ENCODE measurements at regions not wholly inside any gene's neighbourhood (a gene's known extent, or its start where the extent isn't known, plus 50 kb on each side); places are given as distances from the start of the nearest gene placed in this dataset.
"Not testable (repeated sequence)": the region's sequence is repeated elsewhere in the genome, so short reads cannot be mapped to it uniquely, and the experiment has no call there.

DNA sequence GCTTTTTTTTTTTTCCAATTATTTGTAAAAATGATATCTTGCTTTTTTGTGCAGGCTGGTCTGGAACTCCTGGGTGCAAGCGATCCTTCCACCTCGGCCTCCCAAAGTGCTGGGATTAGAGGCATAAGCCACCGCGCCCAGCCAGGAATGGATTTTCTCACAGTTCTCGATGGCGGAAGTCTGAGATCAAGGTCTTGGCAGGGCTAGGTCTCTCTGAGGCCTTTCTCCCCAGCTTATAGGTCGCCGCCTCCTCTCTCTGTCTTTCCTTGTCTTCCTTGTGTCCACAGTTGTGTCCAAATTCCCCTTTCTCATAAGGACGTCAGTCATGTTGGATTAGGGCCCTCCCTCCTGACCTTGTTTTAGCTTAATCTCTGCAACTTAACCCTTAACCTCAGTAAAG, 200.5 kb downstream of the UQCRFS1 start:
- DNase-seq (ENCODE audit: low read depth) = no peak

DNA sequence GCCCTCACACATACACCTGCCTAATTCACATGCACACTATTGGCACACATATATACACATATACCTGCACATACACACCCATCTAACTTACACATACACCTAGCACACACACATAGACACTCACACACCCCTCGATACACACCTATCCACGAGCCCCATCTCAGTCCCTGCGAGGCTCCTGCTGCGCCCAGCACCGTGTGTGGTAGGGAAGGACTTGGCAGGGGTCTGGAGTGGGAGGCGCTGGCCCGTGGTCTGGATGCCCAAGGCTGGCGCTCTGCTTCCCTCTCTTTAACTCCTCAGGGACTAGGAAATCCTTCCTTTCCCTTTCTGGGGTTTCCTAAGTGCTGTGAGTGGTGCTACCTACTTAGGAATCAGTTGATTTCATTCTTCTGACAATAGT, 202.7 kb downstream of the UQCRFS1 start:
- no peak for DNase-seq (ENCODE audit: low read depth)

DNA sequence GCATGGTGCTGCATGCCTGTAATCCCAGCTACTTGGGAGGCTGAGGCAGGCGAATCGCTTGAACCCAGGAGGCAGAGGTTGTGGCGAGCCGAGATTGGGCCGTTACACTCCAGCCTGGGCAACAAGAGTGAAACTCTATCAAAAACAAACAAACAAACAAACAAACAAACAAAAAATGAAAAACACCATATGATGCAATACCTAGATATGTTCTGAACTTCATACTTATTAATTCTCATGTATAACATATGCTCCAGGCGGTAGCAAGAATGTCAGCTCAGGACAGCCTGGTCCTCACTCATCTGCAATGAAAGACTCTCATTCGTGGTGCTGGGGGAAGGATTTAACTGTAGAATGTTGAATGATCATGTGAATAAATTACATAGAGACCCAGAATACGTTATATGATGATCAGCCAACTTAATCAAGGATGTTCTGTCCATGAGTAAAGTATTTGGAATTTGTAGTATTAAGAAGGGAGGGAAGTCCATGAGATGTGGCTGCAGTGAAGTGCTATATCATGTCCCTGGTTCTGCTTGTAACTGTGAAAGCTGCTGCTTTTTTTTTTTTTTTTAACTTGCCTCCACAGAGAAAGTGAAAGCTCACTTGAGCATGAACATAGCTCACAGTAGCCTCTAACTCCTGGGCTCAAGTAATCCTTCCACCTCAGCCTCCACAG, 206.8 kb downstream of the UQCRFS1 start:
- DNase-seq (ENCODE audit: low read depth) = no peak

DNA sequence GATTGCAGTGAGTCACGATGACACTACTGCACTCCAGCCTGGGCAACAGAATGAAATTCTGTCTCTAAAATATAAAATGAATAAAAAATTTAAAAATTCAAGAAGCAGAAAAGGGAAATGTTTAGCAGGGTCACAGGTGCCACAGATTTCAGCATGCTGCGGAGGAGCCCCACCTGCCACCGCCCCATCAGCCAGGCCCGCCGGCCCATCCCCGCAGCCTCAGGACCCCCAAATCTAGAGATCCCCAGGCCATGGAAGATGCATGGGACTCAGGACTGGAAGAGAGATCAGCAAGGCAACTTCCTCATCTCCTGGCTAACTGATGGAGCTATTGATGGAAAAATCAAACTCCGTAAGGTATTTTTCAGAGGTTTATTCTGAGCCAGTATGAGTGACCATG, 208.2 kb downstream of the UQCRFS1 start:
- no peak for DNase-seq (ENCODE audit: low read depth)

DNA sequence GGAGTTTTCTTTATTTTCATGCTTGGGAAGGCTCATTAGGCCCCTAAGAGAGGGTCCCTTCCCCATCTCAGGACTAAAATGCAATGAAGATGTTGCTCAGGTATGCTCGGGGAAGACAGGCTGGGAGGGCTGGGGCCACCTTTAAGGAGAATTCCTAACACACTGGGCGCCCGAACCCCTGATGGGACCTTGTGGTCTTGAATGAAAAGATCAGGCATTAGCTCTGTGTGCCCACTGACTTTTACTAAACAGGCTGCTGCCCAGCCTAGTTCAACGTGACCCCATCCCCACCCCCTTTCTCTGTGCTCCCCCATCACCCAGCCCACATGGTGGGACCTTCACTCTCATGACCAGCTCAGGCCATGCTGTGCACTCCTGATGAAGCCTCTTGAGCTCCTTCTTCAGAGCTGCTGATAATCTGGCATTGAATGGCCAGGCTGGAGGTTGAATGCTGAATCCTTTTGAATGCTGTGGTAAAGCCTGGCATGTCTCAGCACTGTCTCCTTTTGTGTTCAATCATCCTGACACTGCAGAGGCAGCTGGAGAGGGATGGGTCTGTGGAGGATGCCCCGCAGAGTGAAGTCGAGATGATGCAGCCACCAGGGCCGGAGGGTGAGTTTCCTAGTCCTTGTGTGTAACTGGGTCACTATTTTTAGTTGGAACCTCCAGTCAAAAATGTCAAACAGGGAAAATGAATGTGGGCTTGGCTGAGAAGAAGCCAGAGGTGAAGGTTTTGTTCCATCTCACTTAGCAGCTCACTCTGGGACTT, 209.1 kb downstream of the UQCRFS1 start:
- no peak for DNase-seq (ENCODE audit: low read depth)

DNA sequence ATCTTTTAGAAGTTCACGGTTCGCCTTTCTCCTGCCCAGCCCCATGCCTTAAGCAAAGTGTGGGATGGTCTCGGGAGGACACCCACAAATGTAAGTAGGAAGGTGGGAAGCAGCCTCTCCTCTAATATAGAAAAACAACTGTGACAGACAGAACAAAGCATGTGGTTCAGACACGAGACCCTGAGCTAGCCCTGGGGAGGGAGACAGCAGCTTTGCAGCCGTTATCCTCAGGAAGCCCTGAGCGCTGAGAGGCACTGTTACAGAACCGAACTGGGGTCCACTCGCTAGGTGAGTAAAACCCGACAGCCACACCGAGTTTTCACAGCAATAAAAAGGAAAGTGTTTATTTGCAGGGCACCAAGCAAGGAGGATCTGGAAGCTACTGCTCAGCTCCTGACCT, 210.6 kb downstream of the UQCRFS1 start:
- no peak for DNase-seq (ENCODE audit: low read depth)

DNA sequence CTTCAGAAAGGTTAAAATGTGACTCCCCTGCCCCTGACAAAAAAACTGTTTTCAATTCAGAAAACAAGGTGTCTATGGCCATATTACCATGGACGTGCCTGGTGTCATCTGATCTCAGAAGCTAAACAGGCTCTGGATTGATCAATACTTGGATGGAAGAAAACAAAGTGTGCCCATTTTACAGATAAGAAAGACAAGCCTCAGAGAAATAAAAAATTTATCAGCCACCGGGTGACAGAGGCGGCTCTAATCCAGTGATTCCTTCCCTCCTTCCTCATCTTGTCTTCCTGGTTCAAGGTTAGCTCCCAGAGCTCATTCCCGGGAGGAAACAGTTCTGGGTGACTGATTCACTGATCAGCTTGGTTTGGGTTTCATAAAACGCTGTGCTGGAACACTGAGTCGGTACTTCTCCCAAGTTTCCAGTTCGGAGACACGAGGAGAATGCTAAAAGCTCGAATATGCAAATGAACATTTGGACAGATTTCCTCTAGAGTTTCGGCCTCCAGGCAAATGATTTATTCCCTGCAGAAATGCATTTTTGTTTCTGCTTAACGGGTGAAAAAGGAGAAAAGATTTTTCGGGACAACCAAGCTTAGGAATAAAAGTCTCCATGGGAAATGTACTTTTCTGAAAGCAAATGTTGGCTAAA, 211.2 kb downstream of the UQCRFS1 start:
- no peak for DNase-seq (ENCODE audit: low read depth)

DNA sequence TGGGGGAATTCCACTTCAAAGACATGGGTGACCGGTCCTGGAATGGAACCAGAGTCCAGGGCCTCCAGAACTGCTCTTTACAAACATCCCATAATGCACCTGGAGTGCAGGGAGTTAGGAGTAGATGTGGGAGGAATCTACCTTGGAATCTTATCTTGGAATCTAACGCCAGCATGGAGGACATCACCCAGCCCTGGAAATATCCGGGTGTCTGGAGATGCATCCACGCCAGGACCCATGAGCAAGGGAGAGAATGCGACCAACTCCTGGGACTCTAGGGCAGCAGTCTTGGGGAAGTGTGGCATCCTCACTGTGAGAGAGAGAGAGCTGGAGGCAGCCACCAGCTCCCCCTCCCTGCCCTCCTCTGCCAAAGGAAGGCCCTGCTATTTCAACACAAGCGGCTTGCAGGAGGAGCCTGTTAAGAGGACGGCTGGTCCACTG, 211.8 kb downstream of the UQCRFS1 start:
- DNase-seq (ENCODE audit: low read depth) = no peak

DNA sequence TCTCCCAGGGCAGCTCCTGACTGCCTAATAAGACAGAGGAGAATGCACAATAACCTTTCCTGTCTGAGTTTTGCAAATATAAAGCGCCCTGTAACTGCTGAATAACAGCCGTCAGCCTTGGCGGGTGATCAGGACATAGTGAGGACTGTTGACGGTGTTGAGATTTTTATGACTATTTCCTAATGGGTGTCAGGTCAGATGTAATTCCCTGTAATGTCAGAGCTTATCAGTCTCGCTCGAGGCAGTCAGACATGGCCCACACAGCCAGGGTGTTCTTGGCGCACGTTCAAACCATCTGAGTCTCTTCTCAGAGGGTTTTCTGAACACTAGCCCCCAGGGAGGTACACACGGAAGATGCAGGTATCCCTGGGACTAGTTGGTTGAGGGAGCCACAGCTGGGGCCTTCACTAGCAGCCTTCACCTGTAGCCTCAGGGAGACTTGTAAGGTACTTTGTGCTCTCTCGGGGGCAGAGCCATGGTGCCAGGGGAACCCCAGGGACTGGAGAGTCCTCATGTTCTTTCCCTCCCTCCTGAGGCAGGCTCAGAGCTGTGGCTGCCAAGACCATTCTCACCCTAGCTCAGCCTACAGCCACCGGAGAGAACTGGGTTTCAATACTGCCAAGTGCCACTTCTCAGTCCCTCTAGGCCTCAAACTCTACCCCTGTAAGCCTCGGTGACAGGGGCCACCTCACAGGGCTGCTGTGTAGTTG, 213.1 kb downstream of the UQCRFS1 start:
- DNase-seq (ENCODE audit: low read depth) = no peak

DNA sequence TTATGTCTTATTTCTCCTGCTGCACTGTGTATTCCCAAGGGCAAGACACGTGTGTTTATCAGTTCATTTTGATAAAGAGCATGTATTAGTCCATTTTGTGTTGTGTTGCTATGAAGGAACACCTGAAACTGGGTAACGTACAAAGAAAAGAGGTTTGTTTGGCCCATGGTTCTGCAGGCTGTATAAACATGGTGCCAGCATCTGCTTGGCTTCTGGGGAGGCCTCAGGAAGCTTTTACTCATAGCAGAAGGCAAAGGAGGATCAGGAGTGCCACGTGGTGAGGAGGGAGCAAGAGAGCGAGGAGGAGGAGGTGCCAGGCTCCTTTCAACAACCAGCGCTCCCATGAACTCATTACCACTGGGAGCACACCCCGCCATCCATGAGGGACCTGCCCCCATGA, 214.0 kb downstream of the UQCRFS1 start:
- no peak for DNase-seq (ENCODE audit: low read depth)

DNA sequence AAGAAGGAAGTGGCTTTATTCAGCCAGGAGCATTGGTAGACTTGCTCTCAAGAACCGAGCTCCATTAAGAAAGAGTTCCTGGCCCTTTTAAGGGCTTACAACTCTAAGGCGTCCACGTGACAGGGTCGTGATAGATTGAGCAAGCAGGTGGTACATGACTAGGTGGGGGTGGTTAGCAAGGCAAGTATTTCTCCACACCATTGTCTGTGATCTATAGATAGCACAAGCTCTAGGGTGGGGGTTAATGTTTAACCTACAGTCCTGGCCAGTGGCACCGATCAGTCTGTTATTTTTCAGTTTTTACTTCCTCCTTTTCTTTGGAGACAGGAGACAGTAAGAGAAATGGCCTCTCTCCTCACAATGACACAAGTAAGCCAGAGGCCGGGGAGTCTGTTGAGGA, 215.1 kb downstream of the UQCRFS1 start:
- not testable (repeated sequence) for DNase-seq (ENCODE audit: low read depth)

DNA sequence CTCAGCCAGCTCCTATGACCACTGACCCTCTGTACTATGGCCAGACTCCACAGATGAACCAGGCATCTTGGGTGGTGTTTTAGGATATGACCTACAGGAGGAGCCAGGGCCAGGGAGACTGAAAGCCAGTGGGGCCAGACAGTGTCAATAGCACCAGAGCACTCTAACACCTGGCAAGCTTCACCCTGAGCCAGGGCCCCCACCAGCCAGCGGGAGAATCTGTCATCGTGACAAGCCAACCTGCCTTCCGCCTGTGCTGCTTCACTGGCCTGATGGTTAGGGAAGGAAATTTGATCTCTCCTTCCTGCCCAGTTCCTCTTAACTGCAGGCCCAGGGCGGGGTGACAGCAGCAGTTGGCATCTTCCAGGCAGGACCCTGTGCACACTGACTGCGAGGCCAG, 222.4 kb downstream of the UQCRFS1 start:
- no peak for DNase-seq (ENCODE audit: low read depth)

DNA sequence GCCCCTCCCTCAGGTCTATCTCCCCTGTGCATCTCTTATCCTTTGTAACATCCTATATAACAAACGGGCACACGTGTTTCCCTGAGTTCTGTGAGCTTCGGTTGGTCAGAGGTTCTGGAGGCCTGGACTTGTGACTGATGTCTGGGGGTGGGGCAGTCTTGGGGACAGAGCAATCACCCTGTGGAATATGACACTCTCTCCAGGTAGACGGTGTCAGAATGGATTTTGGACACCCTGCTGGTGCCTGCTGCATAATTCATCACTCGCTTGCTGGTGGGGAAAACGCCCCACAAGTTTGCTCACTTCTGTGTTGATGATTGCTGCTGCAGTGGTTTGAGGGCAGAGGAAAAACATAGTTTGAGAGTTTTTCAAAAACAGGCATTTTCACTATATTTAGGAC, 223.2 kb downstream of the UQCRFS1 start:
- DNase-seq (ENCODE audit: low read depth) = no peak

DNA sequence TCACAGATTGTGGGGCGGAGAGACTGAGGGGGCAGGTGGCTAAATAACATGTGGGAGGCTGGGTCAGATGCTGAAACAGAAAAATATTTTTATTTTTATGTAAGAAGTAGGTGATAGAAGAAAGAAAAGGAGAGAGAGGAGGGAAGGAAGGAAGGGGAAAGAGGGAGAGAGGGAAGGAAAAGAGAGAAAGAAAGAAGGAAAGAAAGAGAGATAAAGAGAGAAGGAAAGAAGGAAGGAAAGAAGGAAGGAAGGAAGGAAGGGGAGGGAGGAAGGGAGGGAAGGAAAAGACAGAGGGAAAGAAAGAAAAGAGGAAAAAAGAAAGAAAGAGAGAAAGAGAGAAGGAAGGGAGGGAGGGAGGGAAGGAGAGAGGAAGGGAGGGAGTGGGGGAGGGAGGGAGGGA, 224.9 kb downstream of the UQCRFS1 start:
- no peak for DNase-seq (ENCODE audit: low read depth)

DNA sequence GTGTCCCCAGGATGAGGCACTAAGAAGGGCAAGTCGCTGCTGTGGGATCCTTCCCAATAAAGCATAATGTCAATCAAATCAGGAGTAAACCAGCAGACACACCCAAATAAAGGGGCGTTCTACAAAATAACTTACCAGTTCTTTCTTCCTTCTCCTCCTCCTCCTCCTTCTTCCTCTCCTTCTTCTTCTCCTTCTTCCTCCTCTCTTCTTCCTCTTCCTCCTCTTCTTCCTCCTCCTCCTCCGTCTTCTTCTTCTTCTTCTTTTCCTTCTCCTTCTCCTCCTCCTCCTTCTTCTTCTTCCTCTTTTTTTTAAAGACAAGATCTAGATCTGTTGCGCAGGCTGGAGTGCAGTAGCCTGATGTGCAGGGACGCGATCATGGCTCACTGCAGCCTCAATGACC, 225.8 kb downstream of the UQCRFS1 start:
- no peak for DNase-seq (ENCODE audit: low read depth)

DNA sequence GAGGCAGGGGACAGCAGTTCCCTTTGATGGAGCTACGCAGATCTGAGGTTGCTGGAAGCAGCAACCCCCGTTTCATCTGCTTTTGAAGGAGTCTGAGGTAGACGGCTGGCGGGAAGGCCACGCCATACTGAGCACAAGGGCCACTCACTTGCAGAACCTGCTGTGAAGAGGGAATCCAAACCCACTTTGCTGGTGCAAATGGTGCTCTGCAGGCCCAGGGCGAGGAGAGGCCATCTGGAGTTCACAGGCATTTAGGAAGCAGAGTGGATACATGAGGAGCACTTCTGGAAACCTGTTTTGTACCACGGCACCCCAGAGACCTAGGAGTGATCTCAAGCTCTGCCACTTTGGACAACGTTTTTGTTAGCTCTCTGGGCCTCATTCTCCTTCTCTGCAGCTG, 227.8 kb downstream of the UQCRFS1 start:
- no peak for DNase-seq (ENCODE audit: low read depth)

DNA sequence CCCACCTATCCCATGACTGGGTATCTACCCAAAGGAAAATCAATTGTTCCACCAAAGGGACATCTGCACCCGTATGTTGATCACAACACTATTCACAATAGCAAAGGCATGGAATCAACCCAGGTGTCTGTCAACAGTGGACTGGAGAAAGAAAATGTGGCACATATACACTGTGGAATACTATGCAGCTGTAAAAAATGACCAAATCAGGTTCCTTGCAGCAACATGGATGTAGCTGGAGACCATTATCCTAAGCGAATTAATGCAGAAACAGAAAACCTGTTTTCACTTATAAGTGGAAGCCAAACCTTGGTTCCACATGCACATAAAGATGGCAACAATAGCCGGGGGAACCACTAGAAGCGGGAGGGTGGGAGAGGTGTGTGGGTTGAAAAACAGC, 228.6 kb downstream of the UQCRFS1 start:
- DNase-seq (ENCODE audit: low read depth) = no peak

DNA sequence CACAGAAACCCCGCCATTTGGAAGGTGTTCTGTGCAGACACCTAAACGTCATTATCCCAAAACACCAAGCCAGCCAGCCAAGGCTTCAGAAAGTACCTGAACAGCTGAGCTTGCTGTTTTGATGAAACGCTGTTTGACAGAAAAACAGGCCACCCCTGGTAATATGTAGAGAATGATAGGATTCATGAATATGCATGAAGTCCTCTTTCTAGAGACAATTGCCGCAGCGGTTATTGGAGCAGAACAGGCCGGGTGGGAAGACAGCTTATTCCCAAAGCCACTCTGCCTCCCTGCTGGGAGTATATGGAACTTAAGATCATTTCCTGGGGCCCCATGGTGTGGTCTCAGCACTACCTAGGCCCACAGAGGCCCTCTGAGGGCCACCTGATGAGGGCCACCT, 229.5 kb downstream of the UQCRFS1 start:
- no peak for DNase-seq (ENCODE audit: low read depth)

DNA sequence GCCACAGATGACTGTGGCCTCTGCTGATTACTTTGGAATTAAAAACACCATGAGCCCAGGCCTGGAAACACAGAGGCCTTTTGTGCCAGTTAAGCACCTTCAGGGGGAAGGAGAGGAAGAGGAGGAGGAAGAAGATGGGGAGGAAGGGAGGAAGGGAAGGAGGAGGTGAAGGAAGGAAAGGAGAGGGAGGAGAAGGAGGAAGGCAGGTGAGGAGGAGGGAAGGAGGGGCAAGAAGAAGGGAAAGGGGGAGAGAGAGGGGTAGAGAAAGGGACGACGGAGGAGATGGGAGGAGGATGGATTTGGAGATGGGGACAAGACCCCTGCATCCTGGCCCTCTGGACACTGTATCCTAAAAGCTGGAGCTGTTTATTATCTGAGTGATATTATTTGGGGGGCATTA, 231.0 kb downstream of the UQCRFS1 start:
- DNase-seq (ENCODE audit: low read depth) = no peak

DNA sequence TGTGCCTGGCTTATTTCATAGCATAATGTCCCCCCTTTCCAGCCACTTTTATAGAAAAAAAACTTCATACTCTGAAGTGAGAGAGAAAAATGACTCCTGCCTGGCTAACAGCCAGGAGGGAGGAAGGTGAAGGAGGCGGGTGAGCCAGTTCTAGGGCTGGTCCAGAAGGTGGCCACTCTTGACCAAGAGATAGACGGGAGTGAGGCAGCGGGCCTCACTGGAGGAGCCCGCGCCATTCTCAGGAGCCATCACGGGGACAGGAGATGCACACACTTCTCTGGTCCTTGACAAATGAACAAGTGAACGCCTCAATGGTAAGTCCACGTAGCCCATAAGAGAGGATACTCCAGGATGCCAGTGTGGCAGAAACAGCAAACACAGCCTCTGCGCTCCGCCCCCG, 231.4 kb downstream of the UQCRFS1 start:
- DNase-seq (ENCODE audit: low read depth) = no peak

DNA sequence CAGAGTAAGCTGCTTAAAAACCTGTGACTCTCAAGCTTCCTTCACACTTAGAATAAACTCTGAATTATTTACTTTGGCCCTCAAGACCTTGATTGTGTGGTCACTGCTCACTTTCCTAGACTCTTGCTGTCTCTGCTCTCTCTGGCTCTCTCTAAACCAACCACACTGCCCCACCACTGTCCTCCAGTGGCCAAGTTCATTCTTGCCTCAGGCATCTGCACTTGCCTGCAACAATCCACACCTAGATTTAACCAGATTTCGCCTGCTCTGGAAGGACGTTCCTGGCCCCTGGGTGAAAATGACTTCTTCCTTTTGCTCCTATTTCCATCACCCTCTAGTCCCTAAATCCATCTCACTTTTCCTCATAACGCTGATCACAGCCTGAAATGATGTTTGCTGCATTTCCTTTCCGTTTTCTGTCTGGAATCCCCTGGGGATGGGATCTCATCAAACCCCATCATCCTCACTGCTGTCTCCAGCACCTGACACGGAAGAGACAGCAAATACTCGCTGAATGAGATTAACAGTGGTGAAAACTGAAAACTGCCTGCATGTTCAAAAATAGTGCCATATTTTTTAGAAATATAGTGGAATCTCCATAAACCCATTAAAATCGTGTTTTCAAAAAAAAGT, 232.6 kb downstream of the UQCRFS1 start:
- DNase-seq (ENCODE audit: low read depth) = no peak

DNA sequence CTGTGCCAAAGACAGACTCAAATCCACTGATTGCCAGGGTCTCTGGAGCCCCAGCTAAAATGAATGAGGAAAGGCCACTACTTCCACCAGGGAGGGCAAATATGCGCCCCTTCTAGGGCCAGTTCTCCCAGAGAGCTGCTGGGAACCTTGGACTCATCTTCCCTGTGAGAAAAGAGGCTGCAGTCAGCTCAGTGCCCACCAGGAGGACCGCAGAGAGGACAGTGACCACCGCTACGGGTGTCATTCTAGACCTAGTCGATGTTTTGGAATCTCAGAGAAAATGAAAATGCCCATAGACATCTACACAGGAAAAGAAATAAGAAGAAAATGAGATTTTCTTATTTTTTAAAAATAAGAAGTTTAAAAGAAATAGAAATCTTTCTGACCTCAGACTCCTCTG, 235.1 kb downstream of the UQCRFS1 start:
- no peak for DNase-seq (ENCODE audit: low read depth)
